ENCODE measurements at regions not wholly inside any gene's neighbourhood (a gene's known extent, or its start where the extent isn't known, plus 50 kb on each side); places are given as distances from the start of the nearest gene placed in this dataset.

DNA sequence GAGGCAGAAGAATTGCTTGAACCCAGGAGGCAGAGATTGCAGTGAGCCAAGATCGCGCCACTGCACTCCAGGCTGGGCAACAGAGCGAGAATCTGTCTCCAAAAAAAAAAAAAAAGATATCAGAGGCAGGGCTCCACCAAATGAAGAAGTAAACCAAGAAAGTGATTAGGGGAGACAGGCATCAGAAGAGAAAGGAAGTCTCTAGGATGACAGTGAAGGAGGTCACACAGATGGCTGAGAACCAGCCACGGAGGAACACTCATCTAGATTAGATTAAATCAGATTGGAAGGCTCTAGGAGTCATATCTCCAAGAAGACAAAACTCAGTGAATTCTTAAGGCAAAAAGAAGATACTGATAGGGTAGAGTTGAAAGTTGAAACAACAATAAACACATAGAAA lies 102.2 kb upstream of the CCDC28A start:
- TF ChIP-seq, protein P1, sequence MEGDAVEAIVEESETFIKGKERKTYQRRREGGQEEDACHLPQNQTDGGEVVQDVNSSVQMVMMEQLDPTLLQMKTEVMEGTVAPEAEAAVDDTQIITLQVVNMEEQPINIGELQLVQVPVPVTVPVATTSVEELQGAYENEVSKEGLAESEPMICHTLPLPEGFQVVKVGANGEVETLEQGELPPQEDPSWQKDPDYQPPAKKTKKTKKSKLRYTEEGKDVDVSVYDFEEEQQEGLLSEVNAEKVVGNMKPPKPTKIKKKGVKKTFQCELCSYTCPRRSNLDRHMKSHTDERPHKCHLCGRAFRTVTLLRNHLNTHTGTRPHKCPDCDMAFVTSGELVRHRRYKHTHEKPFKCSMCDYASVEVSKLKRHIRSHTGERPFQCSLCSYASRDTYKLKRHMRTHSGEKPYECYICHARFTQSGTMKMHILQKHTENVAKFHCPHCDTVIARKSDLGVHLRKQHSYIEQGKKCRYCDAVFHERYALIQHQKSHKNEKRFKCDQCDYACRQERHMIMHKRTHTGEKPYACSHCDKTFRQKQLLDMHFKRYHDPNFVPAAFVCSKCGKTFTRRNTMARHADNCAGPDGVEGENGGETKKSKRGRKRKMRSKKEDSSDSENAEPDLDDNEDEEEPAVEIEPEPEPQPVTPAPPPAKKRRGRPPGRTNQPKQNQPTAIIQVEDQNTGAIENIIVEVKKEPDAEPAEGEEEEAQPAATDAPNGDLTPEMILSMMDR (IDR thresholded peaks at IDR 0.05; ENCODE audit: low read depth, low read length, missing input control) = no peak
- no peak for TF ChIP-seq YY1 (IDR thresholded peaks at IDR 0.05)
- no peak for TF ChIP-seq SP1 (IDR thresholded peaks at IDR 0.05)
- TF ChIP-seq, protein P2, sequence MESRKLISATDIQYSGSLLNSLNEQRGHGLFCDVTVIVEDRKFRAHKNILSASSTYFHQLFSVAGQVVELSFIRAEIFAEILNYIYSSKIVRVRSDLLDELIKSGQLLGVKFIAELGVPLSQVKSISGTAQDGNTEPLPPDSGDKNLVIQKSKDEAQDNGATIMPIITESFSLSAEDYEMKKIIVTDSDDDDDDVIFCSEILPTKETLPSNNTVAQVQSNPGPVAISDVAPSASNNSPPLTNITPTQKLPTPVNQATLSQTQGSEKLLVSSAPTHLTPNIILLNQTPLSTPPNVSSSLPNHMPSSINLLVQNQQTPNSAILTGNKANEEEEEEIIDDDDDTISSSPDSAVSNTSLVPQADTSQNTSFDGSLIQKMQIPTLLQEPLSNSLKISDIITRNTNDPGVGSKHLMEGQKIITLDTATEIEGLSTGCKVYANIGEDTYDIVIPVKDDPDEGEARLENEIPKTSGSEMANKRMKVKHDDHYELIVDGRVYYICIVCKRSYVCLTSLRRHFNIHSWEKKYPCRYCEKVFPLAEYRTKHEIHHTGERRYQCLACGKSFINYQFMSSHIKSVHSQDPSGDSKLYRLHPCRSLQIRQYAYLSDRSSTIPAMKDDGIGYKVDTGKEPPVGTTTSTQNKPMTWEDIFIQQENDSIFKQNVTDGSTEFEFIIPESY (IDR thresholded peaks at IDR 0.05) = no peak
